K562 (cell line): ENCODE measurements at regions not wholly inside any gene's neighbourhood (a gene's known extent, or its start where the extent isn't known, plus 50 kb on each side); places are given as distances from the start of the nearest gene placed in this dataset.
A peak's percentile ranks its signal among the peaks of the same experiment; 100 is the strongest.

ENCODE experiments used
- ASH1L ChIP-seq: fragments of 450-650 bp; IDR thresholded peaks from 2 replicates; pipeline ENCODE4 v1.6.1; 2018; ENCODE audit warnings: borderline replicate concordance, mild to moderate bottlenecking, low read depth; ENCODE audit not compliant: partially characterized antibody
- CEBPG ChIP-seq, 3 experiments: fragments of 200-800 bp in 1 of 3; sonication (Bioruptor generic) in 1 of 3; sonication (generic) in 1 of 3; formaldehyde crosslinking in 1 of 3; IDR thresholded peaks in 2 of 3; conservative IDR thresholded peaks in 1 of 3; 2 replicates each; pipeline versions ENCODE4 v1.6.1 to v1.8.0; 2016 to 2022; ENCODE audit warnings: missing compliant biosample characterization in 2 of 3, missing genetic modification characterization in 2 of 3, mild to moderate bottlenecking in 1 of 3, missing genetic modification reagents in 1 of 3
- ETS2 ChIP-seq: IDR thresholded peaks from 2 replicates; pipeline ENCODE4 v1.6.1; 2016; ENCODE audit warnings: borderline replicate concordance, missing genetic modification characterization, mild to moderate bottlenecking, moderate library complexity, missing compliant biosample characterization; ENCODE audit not compliant: poor library complexity, severe bottlenecking
- HCFC1 ChIP-seq: IDR thresholded peaks from 2 replicates; pipeline ENCODE4 v1.6.1; 2012; ENCODE audit warnings: low read depth, low read length, improper control_type of control experiment
- HDGF ChIP-seq: fragments of 450-650 bp; IDR thresholded peaks from 2 replicates; pipeline ENCODE4 v1.6.1; 2016
- HNRNPUL1 ChIP-seq: fragments of 200-400 bp; formaldehyde crosslinking; IDR thresholded peaks from 2 replicates; pipeline ENCODE4 v1.6.1; 2017; ENCODE audit warnings: low read length
- HOXB6 ChIP-seq: fragments of 250-450 bp; sonication (Bioruptor Pico); IDR thresholded peaks from 2 replicates; pipeline ENCODE4 v1.5.1; 2022; ENCODE audit warnings: mild to moderate bottlenecking, borderline replicate concordance
- MEF2A ChIP-seq: IDR thresholded peaks from 2 replicates; pipeline ENCODE4 v1.6.1; 2011; ENCODE audit warnings: low read depth, mild to moderate bottlenecking, low read length, moderate library complexity; ENCODE audit not compliant: control insufficient read depth
- NCOR1 ChIP-seq: fragments of 450-650 bp; IDR thresholded peaks from 2 replicates; pipeline ENCODE4 v1.6.1; 2016; ENCODE audit warnings: mild to moderate bottlenecking, moderate library complexity
- SLC30A9 ChIP-seq: fragments of 250-450 bp; sonication (Bioruptor Pico); IDR thresholded peaks from 2 replicates; pipeline ENCODE4 v1.8.0; 2022; ENCODE audit warnings: mild to moderate bottlenecking, moderate library complexity
- WHSC1 ChIP-seq: IDR thresholded peaks from one replicate; pipeline ENCODE4 v1.6.1; 2012; ENCODE audit warnings: low read length, control low read depth, inconsistent platforms
- ZBTB17 ChIP-seq: fragments of 450-650 bp; formaldehyde crosslinking; IDR thresholded peaks from 2 replicates; pipeline ENCODE4 v1.4.0; 2020; ENCODE audit warnings: mild to moderate bottlenecking
- ZKSCAN1 ChIP-seq: fragments of 150-350 bp; IDR thresholded peaks from 2 replicates; pipeline ENCODE4 v1.6.1; 2016; ENCODE audit warnings: low read depth, low read length
- ZNF766 ChIP-seq: fragments of 200-800 bp; sonication (Bioruptor generic); conservative IDR thresholded peaks from 2 replicates; pipeline ENCODE4 v1.6.1; 2016; ENCODE audit warnings: missing genetic modification characterization, missing compliant biosample characterization
- TF ChIP-seq, protein P1 (sequence below): fragments of 450-650 bp; formaldehyde crosslinking; IDR thresholded peaks from 2 replicates; pipeline ENCODE4 v1.4.0; 2022; ENCODE audit warnings: missing genetic modification characterization
- TF ChIP-seq, protein P2 (sequence below): fragments of 450-650 bp; formaldehyde crosslinking; IDR thresholded peaks from 2 replicates; pipeline ENCODE4 v1.4.0; 2022; ENCODE audit warnings: mild to moderate bottlenecking, moderate library complexity
- TF ChIP-seq, protein P3 (sequence below): fragments of 450-650 bp; IDR thresholded peaks from 2 replicates; pipeline ENCODE4 v1.6.1; 2016
- TF ChIP-seq, protein P4 (sequence below), 2 experiments: fragments of 450-650 bp; conservative IDR thresholded peaks; 2 replicates each; pipeline ENCODE4 v1.6.1; 2017; ENCODE audit warnings: mild to moderate bottlenecking in 2 of 2, moderate library complexity in 2 of 2
- TF ChIP-seq, protein P5 (sequence below): sonication (generic); formaldehyde crosslinking; IDR thresholded peaks from 2 replicates; pipeline ENCODE4 v1.8.0; 2022; ENCODE audit warnings: missing genetic modification reagents, mild to moderate bottlenecking, borderline replicate concordance

DNA sequence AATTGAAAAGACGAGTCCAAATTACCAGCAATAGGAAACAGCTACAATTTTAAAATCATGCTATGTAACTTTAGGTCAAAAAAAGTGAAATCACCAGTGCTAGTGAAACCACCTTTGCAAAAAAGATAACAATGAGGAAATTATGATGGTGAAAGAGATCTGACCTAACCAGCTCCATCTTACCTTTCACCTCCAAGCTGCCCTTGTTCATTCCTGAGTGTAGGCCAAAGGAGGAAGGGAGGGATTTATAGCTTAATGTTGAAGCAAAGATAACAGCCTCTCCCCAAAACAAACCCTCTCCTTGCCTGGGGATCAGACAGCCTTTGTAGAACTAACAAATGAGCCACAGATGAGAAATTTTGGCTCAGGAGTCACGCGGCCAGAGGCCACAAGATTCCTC lies 83.2 kb upstream of the EIF5 start (continued):
- TF ChIP-seq HCFC1 (no peak), ZBTB17 (CRISPR knock-in tag) (no peak), NCOR1 (peak; percentile 37; the same call in 1 of the 2 replicates), HOXB6 (CRISPR knock-in tag) (no peak), WHSC1 (no peak), HDGF (no peak), ASH1L (no peak), ETS2 (tag) (no peak), MEF2A (no peak), ZKSCAN1 (no peak), ZNF766 (CRISPR knock-in tag) (no peak), SLC30A9 (CRISPR knock-in tag) (no peak), CEBPG (CRISPR knock-in tag; IDR thresholded peaks at IDR 0.05) (no peak), CEBPG (tag; conservative IDR thresholded peaks at IDR 0.05 in 1 of 2, IDR thresholded peaks at IDR 0.05 in 1 of 2) (no peak), HNRNPUL1 (no peak)
- TF ChIP-seq, protein P1, sequence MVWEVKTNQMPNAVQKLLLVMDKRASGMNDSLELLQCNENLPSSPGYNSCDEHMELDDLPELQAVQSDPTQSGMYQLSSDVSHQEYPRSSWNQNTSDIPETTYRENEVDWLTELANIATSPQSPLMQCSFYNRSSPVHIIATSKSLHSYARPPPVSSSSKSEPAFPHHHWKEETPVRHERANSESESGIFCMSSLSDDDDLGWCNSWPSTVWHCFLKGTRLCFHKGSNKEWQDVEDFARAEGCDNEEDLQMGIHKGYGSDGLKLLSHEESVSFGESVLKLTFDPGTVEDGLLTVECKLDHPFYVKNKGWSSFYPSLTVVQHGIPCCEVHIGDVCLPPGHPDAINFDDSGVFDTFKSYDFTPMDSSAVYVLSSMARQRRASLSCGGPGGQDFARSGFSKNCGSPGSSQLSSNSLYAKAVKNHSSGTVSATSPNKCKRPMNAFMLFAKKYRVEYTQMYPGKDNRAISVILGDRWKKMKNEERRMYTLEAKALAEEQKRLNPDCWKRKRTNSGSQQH (CRISPR knock-in tag) = no peak
- TF ChIP-seq, protein P2, sequence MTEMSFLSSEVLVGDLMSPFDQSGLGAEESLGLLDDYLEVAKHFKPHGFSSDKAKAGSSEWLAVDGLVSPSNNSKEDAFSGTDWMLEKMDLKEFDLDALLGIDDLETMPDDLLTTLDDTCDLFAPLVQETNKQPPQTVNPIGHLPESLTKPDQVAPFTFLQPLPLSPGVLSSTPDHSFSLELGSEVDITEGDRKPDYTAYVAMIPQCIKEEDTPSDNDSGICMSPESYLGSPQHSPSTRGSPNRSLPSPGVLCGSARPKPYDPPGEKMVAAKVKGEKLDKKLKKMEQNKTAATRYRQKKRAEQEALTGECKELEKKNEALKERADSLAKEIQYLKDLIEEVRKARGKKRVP (CRISPR knock-in tag) = no peak
- TF ChIP-seq, protein P3, sequence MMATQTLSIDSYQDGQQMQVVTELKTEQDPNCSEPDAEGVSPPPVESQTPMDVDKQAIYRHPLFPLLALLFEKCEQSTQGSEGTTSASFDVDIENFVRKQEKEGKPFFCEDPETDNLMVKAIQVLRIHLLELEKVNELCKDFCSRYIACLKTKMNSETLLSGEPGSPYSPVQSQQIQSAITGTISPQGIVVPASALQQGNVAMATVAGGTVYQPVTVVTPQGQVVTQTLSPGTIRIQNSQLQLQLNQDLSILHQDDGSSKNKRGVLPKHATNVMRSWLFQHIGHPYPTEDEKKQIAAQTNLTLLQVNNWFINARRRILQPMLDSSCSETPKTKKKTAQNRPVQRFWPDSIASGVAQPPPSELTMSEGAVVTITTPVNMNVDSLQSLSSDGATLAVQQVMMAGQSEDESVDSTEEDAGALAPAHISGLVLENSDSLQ = no peak
- TF ChIP-seq, protein P4, sequence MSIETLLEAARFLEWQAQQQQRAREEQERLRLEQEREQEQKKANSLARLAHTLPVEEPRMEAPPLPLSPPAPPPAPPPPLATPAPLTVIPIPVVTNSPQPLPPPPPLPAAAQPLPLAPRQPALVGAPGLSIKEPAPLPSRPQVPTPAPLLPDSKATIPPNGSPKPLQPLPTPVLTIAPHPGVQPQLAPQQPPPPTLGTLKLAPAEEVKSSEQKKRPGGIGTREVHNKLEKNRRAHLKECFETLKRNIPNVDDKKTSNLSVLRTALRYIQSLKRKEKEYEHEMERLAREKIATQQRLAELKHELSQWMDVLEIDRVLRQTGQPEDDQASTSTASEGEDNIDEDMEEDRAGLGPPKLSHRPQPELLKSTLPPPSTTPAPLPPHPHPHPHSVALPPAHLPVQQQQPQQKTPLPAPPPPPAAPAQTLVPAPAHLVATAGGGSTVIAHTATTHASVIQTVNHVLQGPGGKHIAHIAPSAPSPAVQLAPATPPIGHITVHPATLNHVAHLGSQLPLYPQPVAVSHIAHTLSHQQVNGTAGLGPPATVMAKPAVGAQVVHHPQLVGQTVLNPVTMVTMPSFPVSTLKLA (conservative IDR thresholded peaks at IDR 0.05) = no peak
- TF ChIP-seq, protein P5, sequence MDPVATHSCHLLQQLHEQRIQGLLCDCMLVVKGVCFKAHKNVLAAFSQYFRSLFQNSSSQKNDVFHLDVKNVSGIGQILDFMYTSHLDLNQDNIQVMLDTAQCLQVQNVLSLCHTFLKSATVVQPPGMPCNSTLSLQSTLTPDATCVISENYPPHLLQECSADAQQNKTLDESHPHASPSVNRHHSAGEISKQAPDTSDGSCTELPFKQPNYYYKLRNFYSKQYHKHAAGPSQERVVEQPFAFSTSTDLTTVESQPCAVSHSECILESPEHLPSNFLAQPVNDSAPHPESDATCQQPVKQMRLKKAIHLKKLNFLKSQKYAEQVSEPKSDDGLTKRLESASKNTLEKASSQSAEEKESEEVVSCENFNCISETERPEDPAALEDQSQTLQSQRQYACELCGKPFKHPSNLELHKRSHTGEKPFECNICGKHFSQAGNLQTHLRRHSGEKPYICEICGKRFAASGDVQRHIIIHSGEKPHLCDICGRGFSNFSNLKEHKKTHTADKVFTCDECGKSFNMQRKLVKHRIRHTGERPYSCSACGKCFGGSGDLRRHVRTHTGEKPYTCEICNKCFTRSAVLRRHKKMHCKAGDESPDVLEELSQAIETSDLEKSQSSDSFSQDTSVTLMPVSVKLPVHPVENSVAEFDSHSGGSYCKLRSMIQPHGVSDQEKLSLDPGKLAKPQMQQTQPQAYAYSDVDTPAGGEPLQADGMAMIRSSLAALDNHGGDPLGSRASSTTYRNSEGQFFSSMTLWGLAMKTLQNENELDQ (CRISPR knock-in tag) = no peak
